ENCODE measurements at regions not wholly inside any gene's neighbourhood (a gene's known extent, or its start where the extent isn't known, plus 50 kb on each side); places are given as distances from the start of the nearest gene placed in this dataset.

GRCh38 chr11:33463059-33463458 lies 205.9 kb downstream of the HIPK3 start (continued):
- TF ChIP-seq ZNF366 (tag by site-specific recombination; conservative IDR thresholded peaks at IDR 0.05) (no peak), ZNF394 (tag by site-specific recombination; IDR thresholded peaks at IDR 0.05; ENCODE audit: borderline replicate concordance) (no peak)

- Histone ChIP-seq H3K36me3 (ENCODE audit: control insufficient read depth in 2 of 2, insufficient read depth in 1 of 2, low read length in 2 of 2) (no peaks in the 10 kb centered on the region), H3K27ac (ENCODE audit: extremely low read depth, low read depth, low read length) (no peak overlapping the region), H3K4me3 (ENCODE audit: low read depth, low read length) (no peak overlapping the region), H3K4me1 (ENCODE audit: control insufficient read depth, insufficient read depth, low read length) (no peaks in the 10 kb centered on the region), H3K9me3 (ENCODE audit: control insufficient read depth, insufficient read depth, low read depth, low read length) (no peaks in the 10 kb centered on the region)
- TF ChIP-seq SCRT1 (tag by site-specific recombination; IDR thresholded peaks at IDR 0.05; ENCODE audit: borderline replicate concordance) (peak; percentile 17; the same call in 1 of the 2 replicates), GLIS1 (tag by site-specific recombination; IDR thresholded peaks at IDR 0.05) (peak; percentile 62), PRDM4 (tag by site-specific recombination; IDR thresholded peaks at IDR 0.05) (no peak), ZBTB20 (tag by site-specific recombination; IDR thresholded peaks at IDR 0.05) (peak; percentile 28; the same call in 1 of the 2 replicates)
- ChIA-PET POLR2A (no interaction called here), CTCF (no interaction called here)
These were observed 204.4 kb downstream of the HIPK3 start for GRCh38 chr11:33461369-33462125.

GRCh38 chr11:33457948-33458347 lies 200.8 kb downstream of the HIPK3 start:
- H3K27ac ChIP-seq (ENCODE audit: extremely low read depth, low read depth, low read length): no peak overlapping the region
- TF ChIP-seq ZNF776 (tag by site-specific recombination; IDR thresholded peaks at IDR 0.05; ENCODE audit: borderline replicate concordance) (no peak), ZNF621 (tag by site-specific recombination; IDR thresholded peaks at IDR 0.05) (no peak), BCL6B (tag by site-specific recombination; IDR thresholded peaks at IDR 0.05) (no peak), ZSCAN30 (tag by site-specific recombination; IDR thresholded peaks at IDR 0.05) (no peak), ZNF791 (tag by site-specific recombination; IDR thresholded peaks at IDR 0.05) (no peak), HOXD13 (CRISPR knock-in tag; IDR thresholded peaks at IDR 0.05; ENCODE audit: borderline replicate concordance) (no peak), ZNF155 (tag by site-specific recombination; IDR thresholded peaks at IDR 0.05) (no peak), ZBTB6 (tag by site-specific recombination; IDR thresholded peaks at IDR 0.05) (no peak), KLF16 (tag by site-specific recombination; IDR thresholded peaks at IDR 0.05) (no peak), ZNF391 (tag by site-specific recombination; IDR thresholded peaks at IDR 0.05; ENCODE audit: borderline replicate concordance, low read depth) (no peak), YY1 (tag by site-specific recombination; IDR thresholded peaks at IDR 0.05) (no peak), ZFP41 (tag by site-specific recombination; IDR thresholded peaks at IDR 0.05; ENCODE audit: borderline replicate concordance) (no peak), ZNF660 (tag by site-specific recombination; IDR thresholded peaks at IDR 0.05) (no peak), ZNF169 (tag by site-specific recombination; IDR thresholded peaks at IDR 0.05) (no peak), OVOL3 (tag by site-specific recombination; IDR thresholded peaks at IDR 0.05) (no peak), KLF1 (tag by site-specific recombination; IDR thresholded peaks at IDR 0.05) (no peak), ZNF266 (tag by site-specific recombination; IDR thresholded peaks at IDR 0.05; ENCODE audit: low read depth) (no peak)
- no peak overlapping the region for H3K4me3 ChIP-seq (ENCODE audit: low read depth, low read length)
- CTCF ChIA-PET: interaction anchor here (0.6 to 0.7 kb wide), 2 partner anchors 35 to 77 kb away, joined by 3 read pairs; no protein-coding TSS in a partner anchor
- POLR2A ChIA-PET: no interaction called here
- H3K4me1 ChIP-seq (ENCODE audit: control insufficient read depth, insufficient read depth, low read length): peaks cover 4% of the 10 kb centered on the region; the same call in 1 of the 2 replicates
- H3K9me3 ChIP-seq (ENCODE audit: control insufficient read depth, insufficient read depth, low read depth, low read length): no peaks in the 10 kb centered on the region
- no peaks in the 10 kb centered on the region for H3K36me3 ChIP-seq (ENCODE audit: control insufficient read depth in 2 of 2, insufficient read depth in 1 of 2, low read length in 2 of 2)

Measured in HEK293 (cell line).